ENCODE measurements at regions not wholly inside any gene's neighbourhood (a gene's known extent, or its start where the extent isn't known, plus 50 kb on each side); places are given as distances from the start of the nearest gene placed in this dataset.

- FAIRE-seq (peak; percentile 48), DNase-seq (ENCODE audit: low spot score) (peak; percentile 34), ATAC-seq (peak; percentile 100)
- Histone ChIP-seq H3K9me3 (ENCODE audit: low read length) (peaks cover 10% of the 10 kb centered on the region; the same call in 1 of the 2 replicates), H4K20me1 (ENCODE audit: insufficient read depth, low read length) (no peaks in the 10 kb centered on the region), H3K4me1 (ENCODE audit: insufficient read depth, low read length) (no peaks in the 10 kb centered on the region), H3K4me2 (ENCODE audit: low read depth, low read length) (no peak overlapping the region), H3K9ac (ENCODE audit: insufficient read depth, low read depth, low read length) (no peak overlapping the region), H3K27me3 (ENCODE audit: control insufficient read depth in 1 of 2, insufficient read depth in 2 of 2, low read length in 2 of 2) (no peaks in the 10 kb centered on the region), H3K27ac (ENCODE audit: extremely low read length, insufficient read depth, low read length) (no peak overlapping the region), H2AFZ (ENCODE audit: low read length) (no peak overlapping the region), H3K79me2 (ENCODE audit: insufficient read depth, low read length) (no peaks in the 10 kb centered on the region), H3K36me3 (replicated peaks in 1 of 2; ENCODE audit: control insufficient read depth in 1 of 2, insufficient read depth in 2 of 2, low read length in 2 of 2) (no peaks in the 10 kb centered on the region), H3K4me3 (replicated peaks in 1 of 3; ENCODE audit: insufficient read depth in 1 of 3, low read depth in 2 of 3, low read length in 3 of 3) (no peak overlapping the region)
- in situ Hi-C loops (cut with HindIII; ENCODE audit: extremely low pct_ligation_motif_present, low pct_unique_long_range_greater_than_20kb) (loop anchor here (10.0 to 25.0 kb wide), 2 partner anchors 271 to 1048 kb away; partner anchors contain the start of gene PCDH20), intact Hi-C loops (cut with micrococcal nuclease; ENCODE audit: unreplicated experiment) (loop anchor here (1.0 to 5.0 kb wide), 3 partner anchors 273 to 1033 kb away; no protein-coding TSS in a partner anchor)
- ChIA-PET POLR2A (no interaction called here), CTCF (ENCODE audit: low intra/inter-chr PET ratio, low total read pairs) (interaction anchor here (0.8 to 1.5 kb wide), 2 partner anchors 275 to 399 kb away, joined by 3 to 5 read pairs; no protein-coding TSS in a partner anchor)
- WGBS (ENCODE audit: low lambda C conversion rate), result 2% methylated on average over 2 of the region's 2 CpGs
- no TSS peak for BruUV-seq (replicated peaks)
- TF ChIP-seq ELF1 (CRISPR knock-in tag; IDR thresholded peaks at IDR 0.05) (0 out of 2 replicates have a peak, but pooled peaks have one; percentile 22), HDAC1 (CRISPR knock-in tag; IDR thresholded peaks at IDR 0.05) (0 out of 2 replicates have a peak, but pooled peaks have one; percentile 23), STAG1 (CRISPR knock-in tag; IDR thresholded peaks at IDR 0.05) (peak; percentile 94), TEAD3 (CRISPR knock-in tag; optimal IDR thresholded peaks at IDR 0.05; ENCODE audit: borderline replicate concordance) (peak; percentile 35), ZFP62 (CRISPR knock-in tag; IDR thresholded peaks at IDR 0.05) (no peak), RAD21 (CRISPR knock-in tag; IDR thresholded peaks at IDR 0.05) (peak; percentile 70), CTCF (CRISPR knock-in tag; IDR thresholded peaks at IDR 0.05) (peak; percentile 88), ZBTB49 (CRISPR knock-in tag; IDR thresholded peaks at IDR 0.05; ENCODE audit: borderline replicate concordance) (no peak), MIXL1 (CRISPR knock-in tag; IDR thresholded peaks at IDR 0.05) (0 out of 2 replicates have a peak, but pooled peaks have one; percentile 21), SMC3 (IDR thresholded peaks at IDR 0.05; ENCODE audit: low read length) (peak; percentile 86)
Observed at GRCh38 chr13:61685682-61686012, 270.0 kb upstream of the PCDH20 start.
